BJ (cell line): ENCODE measurements at regions not wholly inside any gene's neighbourhood (a gene's known extent, or its start where the extent isn't known, plus 50 kb on each side); places are given as distances from the start of the nearest gene placed in this dataset.

Experiments
- CTCF ChIA-PET: fragments of 350-600 bp; formaldehyde crosslinking; extraction: SDS; loops from one replicate; lab custom pipeline; 2021; ENCODE audit warnings: antibody characterized with exemption, inconsistent platforms; lab: Yijun Ruan, JAX
- POLR2A ChIA-PET: fragments of 300-600 bp; sonication (Branson Sonifier 250); formaldehyde crosslinking; extraction: SDS; loops from one replicate; lab custom pipeline; 2021; ENCODE audit warnings: antibody characterized with exemption; lab: Charles Lee
- DNase-seq: peaks from one replicate; pipeline ENCODE4 v3.0.0-alpha.2; 2011; ENCODE audit warnings: low read depth
- H3K27me3 ChIP-seq: 2 replicates; pipeline ENCODE4 v1.6.0; 2011; ENCODE audit warnings: low read length; ENCODE audit not compliant: control insufficient read depth, insufficient read depth
- H3K36me3 ChIP-seq: 2 replicates; pipeline ENCODE4 v1.5.1; 2011; ENCODE audit warnings: low read length; ENCODE audit not compliant: control insufficient read depth, insufficient read depth
- H3K4me3 ChIP-seq: 2 replicates; pipeline ENCODE4 v1.5.1; 2011; ENCODE audit warnings: low read depth, mild to moderate bottlenecking, control low read depth, low read length
- TF ChIP-seq, protein P1 (sequence below): IDR thresholded peaks from 2 replicates; pipeline ENCODE4 v1.5.1; 2011; ENCODE audit warnings: low read depth, mild to moderate bottlenecking, control low read depth, inconsistent platforms, low read length, moderate library complexity; ENCODE audit not compliant: insufficient read depth

DNA sequence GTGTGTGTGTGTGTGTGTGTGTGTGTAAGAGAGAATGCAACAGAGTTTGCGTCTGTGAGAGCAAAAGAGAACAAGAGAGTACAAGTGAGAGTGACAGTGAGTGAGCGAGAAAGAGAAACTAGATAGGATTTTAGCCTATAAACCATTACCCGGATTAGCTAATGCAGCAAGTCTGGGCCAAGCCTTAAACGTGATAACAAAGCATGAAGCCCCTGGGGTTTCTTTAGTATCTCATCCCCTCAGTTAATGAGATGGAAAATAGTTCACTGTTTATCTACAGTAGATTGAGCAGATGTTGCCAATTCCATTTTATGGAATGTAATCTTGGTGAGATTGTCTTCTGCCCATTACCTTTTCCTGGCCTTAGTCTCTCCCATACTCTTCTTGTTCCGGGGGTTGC, 114.5 kb downstream of the MAT2B start:
- POLR2A ChIA-PET = no interaction called here

DNA sequence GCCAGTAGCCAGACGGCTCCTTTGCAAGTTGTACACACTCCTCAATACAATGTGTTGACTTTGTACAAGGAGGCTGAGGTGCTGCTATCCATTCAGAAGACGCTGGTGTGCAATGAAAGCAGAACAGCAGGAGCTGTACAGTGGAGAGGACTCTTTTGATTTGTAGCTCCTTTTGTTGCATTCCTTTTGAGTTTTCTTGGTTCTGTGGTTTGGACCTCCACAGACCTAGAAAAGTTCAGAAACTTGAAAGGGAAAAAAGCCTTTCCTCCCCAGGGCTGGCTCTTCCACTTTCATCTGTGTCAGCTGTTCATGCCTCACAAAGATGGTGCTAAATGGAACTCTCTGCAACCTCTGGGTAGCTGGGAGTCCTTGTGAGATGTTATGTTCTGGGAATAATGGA, 117.4 kb downstream of the MAT2B start:
- ChIA-PET POLR2A (no interaction called here), CTCF (no interaction called here)
- Histone ChIP-seq H3K4me3 (no peak overlapping the region), H3K36me3 (no peaks in the 10 kb centered on the region), H3K27me3 (no peaks in the 10 kb centered on the region)
- TF ChIP-seq, protein P1, sequence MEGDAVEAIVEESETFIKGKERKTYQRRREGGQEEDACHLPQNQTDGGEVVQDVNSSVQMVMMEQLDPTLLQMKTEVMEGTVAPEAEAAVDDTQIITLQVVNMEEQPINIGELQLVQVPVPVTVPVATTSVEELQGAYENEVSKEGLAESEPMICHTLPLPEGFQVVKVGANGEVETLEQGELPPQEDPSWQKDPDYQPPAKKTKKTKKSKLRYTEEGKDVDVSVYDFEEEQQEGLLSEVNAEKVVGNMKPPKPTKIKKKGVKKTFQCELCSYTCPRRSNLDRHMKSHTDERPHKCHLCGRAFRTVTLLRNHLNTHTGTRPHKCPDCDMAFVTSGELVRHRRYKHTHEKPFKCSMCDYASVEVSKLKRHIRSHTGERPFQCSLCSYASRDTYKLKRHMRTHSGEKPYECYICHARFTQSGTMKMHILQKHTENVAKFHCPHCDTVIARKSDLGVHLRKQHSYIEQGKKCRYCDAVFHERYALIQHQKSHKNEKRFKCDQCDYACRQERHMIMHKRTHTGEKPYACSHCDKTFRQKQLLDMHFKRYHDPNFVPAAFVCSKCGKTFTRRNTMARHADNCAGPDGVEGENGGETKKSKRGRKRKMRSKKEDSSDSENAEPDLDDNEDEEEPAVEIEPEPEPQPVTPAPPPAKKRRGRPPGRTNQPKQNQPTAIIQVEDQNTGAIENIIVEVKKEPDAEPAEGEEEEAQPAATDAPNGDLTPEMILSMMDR = no peak
- no peak for DNase-seq

More for the DNA sequence above, 114.5 kb downstream of the MAT2B start:
- DNase-seq = no peak
- Histone ChIP-seq H3K4me3 (no peak overlapping the region), H3K27me3 (no peaks in the 10 kb centered on the region), H3K36me3 (no peaks in the 10 kb centered on the region)
- CTCF ChIA-PET = no interaction called here
- TF ChIP-seq, protein P1 = no peak

DNA sequence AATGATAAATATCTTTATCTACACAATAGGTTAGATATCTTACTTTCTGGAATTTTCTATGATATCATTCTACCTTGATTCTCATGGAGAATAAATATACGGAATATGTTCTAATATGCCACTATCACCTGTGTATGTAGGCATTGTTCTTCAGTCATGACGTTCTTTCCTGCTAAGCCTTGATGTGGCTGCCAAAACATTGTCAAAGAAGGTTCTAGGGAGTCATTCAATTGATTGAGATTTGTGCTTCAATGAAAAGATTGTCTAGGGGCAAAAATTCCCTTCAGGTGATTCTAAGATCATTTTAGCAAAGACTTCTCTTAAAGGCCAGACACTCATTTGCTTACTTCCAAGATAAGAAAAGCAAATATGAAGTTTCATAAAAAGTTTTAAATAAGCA, 118.1 kb downstream of the MAT2B start:
- POLR2A ChIA-PET = no interaction called here
- H3K4me3 ChIP-seq = no peak overlapping the region
- H3K36me3 ChIP-seq = no peaks in the 10 kb centered on the region
- no peak for DNase-seq
- no peaks in the 10 kb centered on the region for H3K27me3 ChIP-seq
- TF ChIP-seq, protein P1 = no peak
- CTCF ChIA-PET = interaction anchor here (0.8 to 1.5 kb wide), 2 partner anchors 11 to 27 kb away, joined by 3 to 6 read pairs; no protein-coding TSS in a partner anchor

DNA sequence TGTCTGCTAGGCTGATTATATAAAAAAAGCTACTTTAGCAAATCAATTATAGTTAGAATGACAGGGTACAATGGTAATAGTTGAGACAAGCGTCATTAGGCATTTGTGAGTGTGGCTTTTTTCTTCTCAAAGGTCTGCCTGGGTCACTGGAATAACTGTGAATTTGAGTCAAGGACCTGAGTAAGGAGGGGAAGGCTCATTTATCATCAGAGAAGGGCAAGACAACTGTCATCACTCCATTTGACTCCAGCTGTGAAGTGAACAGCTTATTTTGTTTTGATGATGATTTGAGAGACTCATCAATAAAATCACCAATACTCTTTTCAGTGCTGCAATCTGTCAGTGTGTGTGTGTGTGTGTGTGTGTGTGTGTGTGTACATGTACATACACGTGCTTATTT, 118.6 kb downstream of the MAT2B start:
- no peak overlapping the region for H3K4me3 ChIP-seq
- POLR2A ChIA-PET = no interaction called here
- CTCF ChIA-PET = interaction anchor here (0.8 to 1.5 kb wide), 2 partner anchors 12 to 26 kb away, joined by 3 to 6 read pairs; no protein-coding TSS in a partner anchor
- DNase-seq = no peak
- no peaks in the 10 kb centered on the region for H3K27me3 ChIP-seq
- H3K36me3 ChIP-seq = no peaks in the 10 kb centered on the region
- TF ChIP-seq, protein P1 = no peak

DNA sequence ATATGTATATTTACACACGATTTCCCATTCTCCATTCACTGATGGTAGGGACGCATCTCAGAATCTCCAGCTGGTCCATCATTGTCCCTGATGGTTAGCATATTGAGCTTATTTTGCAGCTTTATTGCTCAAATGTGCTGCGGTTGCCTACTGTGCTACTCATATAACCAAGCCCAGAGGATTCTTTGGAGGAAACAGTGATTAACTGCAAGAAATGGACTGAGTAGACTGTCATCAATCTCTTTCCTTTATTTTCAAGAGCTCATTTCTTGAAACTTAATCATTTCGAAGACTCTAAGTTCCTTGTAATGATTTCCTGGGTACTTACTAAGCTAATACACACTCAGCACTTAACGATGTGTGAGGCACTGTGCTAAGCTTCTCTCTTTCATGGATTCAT, 119.0 kb downstream of the MAT2B start:
- ChIA-PET CTCF (interaction anchor here (0.8 to 1.5 kb wide), 2 partner anchors 12 to 26 kb away, joined by 3 to 6 read pairs; no protein-coding TSS in a partner anchor), POLR2A (no interaction called here)
- H3K27me3 ChIP-seq = no peaks in the 10 kb centered on the region
- TF ChIP-seq, protein P1 = no peak
- no peak overlapping the region for H3K4me3 ChIP-seq
- no peak for DNase-seq
- no peaks in the 10 kb centered on the region for H3K36me3 ChIP-seq
